Fibroblast of lung (primary cell): ENCODE measurements at regions not wholly inside any gene's neighbourhood (a gene's known extent, or its start where the extent isn't known, plus 50 kb on each side); places are given as distances from the start of the nearest gene placed in this dataset.

Experiments used
- DNase-seq, 2 donors: peaks; one replicate each; pipeline versions ENCODE4 v3.0.0 to v3.0.0-alpha.2; 2010; ENCODE audit warnings: low read depth in 2 of 2
- H2AFZ ChIP-seq: 2 replicates; pipeline ENCODE4 v1.5.1; 2012; ENCODE audit warnings: low read length, control low read depth, inconsistent platforms
- H3K27ac ChIP-seq: 2 replicates; pipeline ENCODE4 v1.5.1; 2011; ENCODE audit warnings: low read length, control low read depth; ENCODE audit not compliant: insufficient read depth
- H3K27me3 ChIP-seq: 2 replicates; pipeline ENCODE4 v1.5.1; 2011; ENCODE audit warnings: mild to moderate bottlenecking, low read length; ENCODE audit not compliant: control insufficient read depth, insufficient read depth
- H3K36me3 ChIP-seq: 2 replicates; pipeline ENCODE4 v1.5.1; 2011; ENCODE audit warnings: low read length; ENCODE audit not compliant: control insufficient read depth, insufficient read depth
- H3K4me1 ChIP-seq: 2 replicates; pipeline ENCODE4 v1.5.1; 2011; ENCODE audit warnings: low read length; ENCODE audit not compliant: control insufficient read depth, insufficient read depth; ENCODE audit errors: extremely low read depth
- H3K4me2 ChIP-seq: 2 replicates; pipeline ENCODE4 v1.5.1; 2011; ENCODE audit warnings: low read length, control low read depth; ENCODE audit not compliant: insufficient read depth; ENCODE audit errors: extremely low read depth
- H3K4me3 ChIP-seq, 4 experiments: fragments of 200-600 bp in 1 of 4; sonication (generic) in 1 of 4; replicated peaks in 1 of 4; 2 replicates each; pipeline ENCODE4 v1.5.1; 2011 to 2016; ENCODE audit warnings: low read length in 4 of 4, low read depth in 3 of 4, mild to moderate bottlenecking in 3 of 4, control low read depth in 2 of 4, inconsistent platforms in 1 of 4, mixed read lengths in 1 of 4; ENCODE audit not compliant: insufficient read depth in 1 of 4; ENCODE audit errors: control extremely low read depth in 1 of 4
- H3K79me2 ChIP-seq: 2 replicates; pipeline ENCODE4 v1.5.1; 2012; ENCODE audit warnings: mild to moderate bottlenecking, low read length, inconsistent platforms; ENCODE audit not compliant: control insufficient read depth, insufficient read depth
- H3K9ac ChIP-seq: 2 replicates; pipeline ENCODE4 v1.5.1; 2011; ENCODE audit warnings: mild to moderate bottlenecking, low read length, control low read depth; ENCODE audit not compliant: insufficient read depth
- H3K9me3 ChIP-seq: 2 replicates; pipeline ENCODE4 v1.5.1; 2012; ENCODE audit warnings: low read depth, low read length; ENCODE audit not compliant: control insufficient read depth, insufficient read depth
- H4K20me1 ChIP-seq: 2 replicates; pipeline ENCODE4 v1.5.1; 2011; ENCODE audit warnings: low read length; ENCODE audit not compliant: control insufficient read depth, insufficient read depth; ENCODE audit errors: extremely low read depth
- EZH2 ChIP-seq: IDR thresholded peaks from 2 replicates; pipeline ENCODE4 v1.5.1; 2012; ENCODE audit warnings: low read length, control low read depth, mild to moderate bottlenecking; ENCODE audit errors: missing control alignments
- TF ChIP-seq, protein P1 (sequence below), 2 donors: IDR thresholded peaks in 1 of 2; conservative IDR thresholded peaks in 1 of 2; 1 replicate in 1 of 2; 2 replicates in 1 of 2; pipeline ENCODE4 v1.5.1; 2011 to 2012; ENCODE audit warnings: low read length in 2 of 2, control low read depth in 1 of 2, inconsistent platforms in 1 of 2, low read depth in 1 of 2, mild to moderate bottlenecking in 1 of 2

DNA sequence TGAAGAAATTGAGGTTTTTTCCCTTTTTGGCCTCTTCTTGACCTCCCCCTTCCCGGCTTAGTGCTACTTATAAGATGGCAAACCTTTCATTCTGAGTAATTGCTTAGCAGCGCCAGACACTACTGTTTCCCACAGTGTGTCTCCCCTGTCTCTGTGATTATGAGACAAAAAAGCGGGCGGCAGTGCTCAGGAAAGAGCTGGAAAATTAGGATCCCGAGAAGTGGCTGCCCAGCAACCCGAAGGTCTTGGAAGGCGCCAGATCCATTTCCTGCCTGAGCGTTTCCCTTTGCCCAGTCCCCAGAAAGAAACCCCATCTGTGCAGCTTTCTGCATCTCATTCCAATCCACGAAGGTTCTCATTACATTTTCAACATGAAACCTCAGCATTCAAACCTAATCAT is 191.9 kb upstream of the APCDD1 start:
- no peak overlapping the region for H3K4me3 ChIP-seq
- no peak for TF ChIP-seq EZH2
- TF ChIP-seq, protein P1, sequence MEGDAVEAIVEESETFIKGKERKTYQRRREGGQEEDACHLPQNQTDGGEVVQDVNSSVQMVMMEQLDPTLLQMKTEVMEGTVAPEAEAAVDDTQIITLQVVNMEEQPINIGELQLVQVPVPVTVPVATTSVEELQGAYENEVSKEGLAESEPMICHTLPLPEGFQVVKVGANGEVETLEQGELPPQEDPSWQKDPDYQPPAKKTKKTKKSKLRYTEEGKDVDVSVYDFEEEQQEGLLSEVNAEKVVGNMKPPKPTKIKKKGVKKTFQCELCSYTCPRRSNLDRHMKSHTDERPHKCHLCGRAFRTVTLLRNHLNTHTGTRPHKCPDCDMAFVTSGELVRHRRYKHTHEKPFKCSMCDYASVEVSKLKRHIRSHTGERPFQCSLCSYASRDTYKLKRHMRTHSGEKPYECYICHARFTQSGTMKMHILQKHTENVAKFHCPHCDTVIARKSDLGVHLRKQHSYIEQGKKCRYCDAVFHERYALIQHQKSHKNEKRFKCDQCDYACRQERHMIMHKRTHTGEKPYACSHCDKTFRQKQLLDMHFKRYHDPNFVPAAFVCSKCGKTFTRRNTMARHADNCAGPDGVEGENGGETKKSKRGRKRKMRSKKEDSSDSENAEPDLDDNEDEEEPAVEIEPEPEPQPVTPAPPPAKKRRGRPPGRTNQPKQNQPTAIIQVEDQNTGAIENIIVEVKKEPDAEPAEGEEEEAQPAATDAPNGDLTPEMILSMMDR (conservative IDR thresholded peaks at IDR 0.05 in 1 of 2, IDR thresholded peaks at IDR 0.05 in 1 of 2; ENCODE audit: low read depth in 1 of 2, low read length in 2 of 2), result no peak
- H4K20me1 ChIP-seq, result no peaks in the 10 kb centered on the region
- H3K27me3 ChIP-seq, result no peaks in the 10 kb centered on the region
- no peaks in the 10 kb centered on the region for H3K36me3 ChIP-seq
- DNase-seq, result no peak
- no peaks in the 10 kb centered on the region for H3K79me2 ChIP-seq
- H3K4me2 ChIP-seq, result no peak overlapping the region
- H2AFZ ChIP-seq, result no peak overlapping the region
- no peaks in the 10 kb centered on the region for H3K9me3 ChIP-seq
- no peak overlapping the region for H3K9ac ChIP-seq
- no peaks in the 10 kb centered on the region for H3K4me1 ChIP-seq
- no peak overlapping the region for H3K27ac ChIP-seq

DNA sequence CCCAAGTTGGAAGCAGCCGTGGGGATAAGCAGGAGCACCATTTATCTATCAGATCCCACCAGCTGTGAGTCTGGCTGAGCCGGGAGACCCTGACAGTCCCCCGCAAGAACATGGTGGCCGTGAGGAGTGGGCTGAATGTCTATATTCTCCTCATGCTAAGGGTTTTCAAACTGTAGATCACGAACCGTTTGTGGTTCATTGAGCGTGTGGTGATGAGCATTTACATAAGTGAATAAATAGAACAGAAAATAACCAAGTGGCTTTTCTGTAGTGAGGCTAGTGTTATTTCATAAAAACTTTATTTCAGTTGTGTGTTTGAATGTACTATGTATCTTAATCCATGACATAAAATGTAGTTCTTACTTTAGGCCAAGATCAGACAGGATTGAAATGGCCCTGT is 190.2 kb upstream of the APCDD1 start:
- Histone ChIP-seq H2AFZ (no peak overlapping the region), H3K27me3 (no peaks in the 10 kb centered on the region), H3K36me3 (no peaks in the 10 kb centered on the region), H4K20me1 (no peaks in the 10 kb centered on the region), H3K4me2 (no peak overlapping the region), H3K9ac (no peak overlapping the region), H3K4me1 (no peaks in the 10 kb centered on the region), H3K79me2 (no peaks in the 10 kb centered on the region), H3K9me3 (no peaks in the 10 kb centered on the region), H3K27ac (no peak overlapping the region), H3K4me3 (no peak overlapping the region)
- DNase-seq, result no peak
- TF ChIP-seq, protein P1 (conservative IDR thresholded peaks at IDR 0.05 in 1 of 2, IDR thresholded peaks at IDR 0.05 in 1 of 2; ENCODE audit: low read depth in 1 of 2, low read length in 2 of 2), result no peak
- TF ChIP-seq EZH2, result no peak

DNA sequence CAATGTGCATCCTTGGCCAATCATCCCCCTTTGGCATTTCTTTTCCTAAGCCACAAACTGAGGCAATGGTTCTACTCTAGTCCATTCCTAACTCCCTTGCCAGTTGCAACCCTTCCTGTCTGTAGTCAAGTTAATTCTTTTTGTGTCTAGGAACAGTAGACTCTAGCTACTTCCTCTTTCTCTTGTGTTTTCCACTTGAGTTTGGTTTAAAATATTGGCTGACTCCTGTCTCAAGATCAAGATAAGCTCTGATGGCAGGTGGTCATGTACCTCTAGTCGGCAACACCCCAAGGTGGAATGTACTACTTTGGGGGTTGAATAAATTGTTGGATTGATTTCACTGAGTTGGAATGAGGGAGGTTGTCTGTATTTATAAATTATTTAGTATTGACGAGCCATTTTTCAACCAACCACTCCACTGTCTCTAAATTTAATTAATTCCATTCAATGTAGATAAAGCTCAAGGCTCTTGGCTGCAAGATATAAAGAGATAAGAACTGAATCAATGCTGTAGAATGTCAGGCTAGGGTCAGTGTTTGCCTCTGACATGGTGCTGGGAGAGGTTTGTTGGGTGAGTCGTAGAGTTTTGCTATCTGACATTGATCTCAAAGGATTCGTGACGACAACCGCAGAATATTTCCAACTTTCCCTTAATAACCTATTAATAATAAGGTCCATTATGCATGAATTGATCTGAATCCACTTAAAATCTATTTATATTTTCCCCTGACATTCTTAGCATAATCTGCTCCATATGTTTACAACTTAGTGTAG is 188.7 kb upstream of the APCDD1 start:
- Histone ChIP-seq H2AFZ (no peak overlapping the region), H3K9me3 (no peaks in the 10 kb centered on the region), H3K4me2 (no peak overlapping the region), H3K79me2 (no peaks in the 10 kb centered on the region), H3K4me1 (no peaks in the 10 kb centered on the region), H3K27ac (no peak overlapping the region), H4K20me1 (no peaks in the 10 kb centered on the region), H3K36me3 (no peaks in the 10 kb centered on the region), H3K4me3 (no peak overlapping the region), H3K27me3 (no peaks in the 10 kb centered on the region), H3K9ac (no peak overlapping the region)
- TF ChIP-seq EZH2, result no peak
- TF ChIP-seq, protein P1 (conservative IDR thresholded peaks at IDR 0.05 in 1 of 2, IDR thresholded peaks at IDR 0.05 in 1 of 2; ENCODE audit: low read depth in 1 of 2, low read length in 2 of 2), result no peak
- peak in 1 of 2 donors; percentile 22 for DNase-seq
